D721Med (cell line): ENCODE measurements at regions not wholly inside any gene's neighbourhood (a gene's known extent, or its start where the extent isn't known, plus 50 kb on each side); places are given as distances from the start of the nearest gene placed in this dataset.

Experiments used
- DNase-seq: peaks from one replicate; pipeline ENCODE4 v3.0.0; 2011; ENCODE audit warnings: low spot score; ENCODE audit not compliant: insufficient read length
- FAIRE-seq: peaks from 2 replicates; lab custom pipeline; 2011; peaks lifted over from hg19 to GRCh38; lab: Jason Lieb, UNC
- TF ChIP-seq, protein P1 (sequence below): IDR thresholded peaks from 2 replicates; pipeline ENCODE4 v1.5.1; 2012; ENCODE audit warnings: mild to moderate bottlenecking, control low read depth; ENCODE audit not compliant: insufficient read depth; ENCODE audit errors: missing control alignments

DNA sequence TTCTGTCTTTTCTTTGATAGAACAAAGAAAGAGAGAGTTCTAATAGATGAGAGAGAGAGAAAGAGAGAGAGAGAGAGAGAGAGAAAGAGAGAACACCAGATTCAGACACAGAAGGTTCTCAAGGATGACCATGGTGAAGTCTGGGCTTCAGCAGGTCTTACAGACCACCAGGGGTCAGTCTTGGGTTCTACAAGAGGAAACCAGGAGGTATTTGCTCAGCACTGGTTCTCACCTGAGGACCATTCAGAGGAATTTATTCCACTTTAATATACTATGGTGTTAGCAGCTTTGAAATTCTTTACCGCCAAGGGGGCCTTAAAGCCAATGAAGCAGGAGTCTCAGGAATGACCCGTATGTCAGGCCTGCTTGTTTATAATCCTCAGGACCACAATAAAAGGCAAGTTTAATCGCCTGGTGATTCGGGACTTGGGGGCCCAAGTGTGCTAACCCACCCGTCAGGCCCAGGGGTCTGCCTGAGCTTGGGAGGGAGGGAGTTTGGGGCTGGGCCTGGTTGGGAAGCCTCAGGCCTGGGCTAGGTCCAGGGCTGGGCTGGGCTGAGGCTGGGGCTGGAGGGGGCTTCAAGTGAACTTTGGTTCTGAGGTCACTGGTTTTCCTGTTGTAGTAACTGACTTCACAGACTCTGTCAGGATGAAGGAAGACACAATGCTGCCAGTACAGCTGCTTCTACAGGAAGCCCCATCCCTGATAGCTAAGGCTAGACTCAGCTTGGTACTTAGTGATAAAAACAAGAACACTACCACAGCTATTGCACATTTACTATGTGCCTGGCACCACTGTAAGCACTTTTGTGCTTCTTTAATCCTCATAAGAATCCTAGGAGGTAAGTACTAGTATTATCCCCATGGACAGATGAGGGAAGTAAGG, 179.2 kb upstream of the ZBED5 start:
- TF ChIP-seq, protein P1, sequence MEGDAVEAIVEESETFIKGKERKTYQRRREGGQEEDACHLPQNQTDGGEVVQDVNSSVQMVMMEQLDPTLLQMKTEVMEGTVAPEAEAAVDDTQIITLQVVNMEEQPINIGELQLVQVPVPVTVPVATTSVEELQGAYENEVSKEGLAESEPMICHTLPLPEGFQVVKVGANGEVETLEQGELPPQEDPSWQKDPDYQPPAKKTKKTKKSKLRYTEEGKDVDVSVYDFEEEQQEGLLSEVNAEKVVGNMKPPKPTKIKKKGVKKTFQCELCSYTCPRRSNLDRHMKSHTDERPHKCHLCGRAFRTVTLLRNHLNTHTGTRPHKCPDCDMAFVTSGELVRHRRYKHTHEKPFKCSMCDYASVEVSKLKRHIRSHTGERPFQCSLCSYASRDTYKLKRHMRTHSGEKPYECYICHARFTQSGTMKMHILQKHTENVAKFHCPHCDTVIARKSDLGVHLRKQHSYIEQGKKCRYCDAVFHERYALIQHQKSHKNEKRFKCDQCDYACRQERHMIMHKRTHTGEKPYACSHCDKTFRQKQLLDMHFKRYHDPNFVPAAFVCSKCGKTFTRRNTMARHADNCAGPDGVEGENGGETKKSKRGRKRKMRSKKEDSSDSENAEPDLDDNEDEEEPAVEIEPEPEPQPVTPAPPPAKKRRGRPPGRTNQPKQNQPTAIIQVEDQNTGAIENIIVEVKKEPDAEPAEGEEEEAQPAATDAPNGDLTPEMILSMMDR, result peak; percentile 71
- no peak for FAIRE-seq

DNA sequence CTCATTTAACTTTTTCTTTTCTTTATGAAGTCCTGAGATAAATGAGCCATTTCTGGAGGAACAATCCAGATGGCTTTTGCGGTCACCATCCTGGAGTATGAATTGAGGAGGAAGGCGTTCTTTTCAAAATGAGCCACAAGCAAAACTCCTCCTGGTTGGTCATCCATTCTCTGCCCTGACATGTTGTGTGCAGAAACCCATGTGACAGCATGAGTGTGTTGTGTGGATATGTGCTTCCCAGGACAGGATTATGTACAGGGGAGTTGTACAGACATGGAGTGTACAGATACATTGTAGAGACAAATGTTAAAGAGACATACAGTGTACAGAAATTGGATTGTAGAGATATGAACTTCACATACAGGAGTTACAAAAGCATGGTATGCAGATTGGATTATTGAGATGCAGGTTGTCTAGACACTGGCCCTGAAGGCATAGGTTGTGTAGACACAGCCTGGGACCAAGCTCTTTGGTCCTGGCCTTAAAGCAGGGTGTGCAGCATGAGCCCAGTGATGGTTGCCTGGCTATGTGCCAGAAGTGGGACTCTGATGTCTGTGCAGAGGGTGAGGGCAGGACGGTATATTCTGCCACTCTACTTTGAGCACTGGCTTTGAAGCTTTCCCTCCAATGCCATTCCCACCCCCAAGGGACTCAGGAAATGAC, 178.5 kb upstream of the ZBED5 start:
- no peak for DNase-seq
- TF ChIP-seq, protein P1, result no peak
- FAIRE-seq, result no peak

More for the DNA sequence above, 179.2 kb upstream of the ZBED5 start:
- no peak for DNase-seq

DNA sequence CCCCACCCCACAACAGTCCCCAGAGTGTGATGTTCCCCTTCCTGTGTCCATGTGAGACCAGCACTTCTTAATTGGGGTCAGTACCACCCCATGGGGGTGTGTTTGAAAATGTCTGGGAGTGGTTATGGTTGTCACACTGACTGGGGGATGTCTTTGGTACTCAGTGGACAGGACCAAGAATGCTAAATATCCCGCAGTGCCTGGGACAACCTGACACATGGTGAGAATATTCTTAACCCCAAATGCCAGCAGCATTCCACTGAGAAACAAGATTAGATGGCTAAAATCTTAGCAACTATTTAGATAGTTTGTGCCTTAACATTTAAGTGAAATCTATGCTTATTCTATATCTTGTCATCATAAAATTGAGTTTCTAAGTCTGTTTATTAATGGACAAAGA, 177.5 kb upstream of the ZBED5 start:
- TF ChIP-seq, protein P1, result no peak
- no peak for DNase-seq
- FAIRE-seq, result no peak

DNA sequence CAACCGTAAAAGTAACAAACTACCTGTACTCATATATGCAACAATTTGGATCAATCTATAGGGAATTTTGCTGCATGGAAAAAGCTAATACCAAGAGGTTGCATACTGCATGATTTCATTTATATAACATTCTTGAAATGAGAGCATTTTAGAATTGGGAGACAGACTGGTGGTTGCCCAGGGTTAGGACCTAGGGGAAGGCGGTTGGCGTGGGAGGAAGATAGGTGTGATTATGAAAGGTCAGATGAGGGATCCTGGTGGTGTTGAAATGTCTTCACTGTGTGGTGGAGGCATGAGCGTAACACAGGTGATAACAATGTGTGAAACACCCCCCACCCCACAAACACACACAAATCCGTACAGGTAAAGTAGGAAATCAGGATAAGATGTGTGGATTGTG, 176.6 kb upstream of the ZBED5 start:
- FAIRE-seq (no peak), DNase-seq (no peak)
- TF ChIP-seq, protein P1, result no peak

DNA sequence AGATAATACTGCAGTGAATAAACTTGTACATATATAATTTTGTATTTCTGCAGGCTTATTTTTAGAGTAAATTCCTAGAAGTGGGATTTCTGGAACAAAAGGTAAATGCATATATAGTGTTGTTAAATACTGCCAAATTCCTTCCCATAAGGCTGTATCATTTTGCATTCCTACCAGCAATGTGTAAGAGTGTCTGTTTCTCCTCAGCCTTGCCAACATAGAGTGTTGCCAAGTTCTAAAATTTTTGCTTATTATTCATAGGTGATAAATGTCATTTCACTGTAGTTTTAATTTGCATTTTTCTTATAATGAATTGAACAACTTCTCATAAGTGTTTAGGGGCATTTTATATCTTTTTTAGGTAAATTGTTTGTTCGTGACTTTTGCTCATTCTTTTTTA, 174.2 kb upstream of the ZBED5 start:
- no peak for FAIRE-seq
- TF ChIP-seq, protein P1, result no peak
- DNase-seq, result no peak

DNA sequence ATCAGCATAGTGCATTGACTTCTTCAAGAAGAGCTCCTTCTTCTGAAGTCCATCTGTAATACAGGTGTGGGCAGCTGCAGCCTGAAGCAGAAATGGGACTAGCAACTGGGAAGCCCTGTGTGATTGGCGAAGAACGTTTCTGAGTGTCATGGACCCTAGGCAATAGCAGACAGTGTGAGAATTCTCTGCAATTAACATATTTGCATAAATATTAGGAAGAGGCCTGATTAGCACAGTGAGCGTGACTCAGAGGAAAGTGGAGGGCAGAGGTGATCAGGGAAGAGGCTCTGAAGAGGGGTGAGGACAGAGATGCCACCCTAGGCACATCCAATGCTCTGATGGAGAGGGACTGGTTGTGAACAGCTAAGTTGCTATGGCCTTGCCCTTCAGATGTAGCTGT, 171.2 kb upstream of the ZBED5 start:
- FAIRE-seq (no peak), DNase-seq (no peak)
- TF ChIP-seq, protein P1, result no peak
